OCI-LY7 (cell line): ENCODE measurements at regions not wholly inside any gene's neighbourhood (a gene's known extent, or its start where the extent isn't known, plus 50 kb on each side); places are given as distances from the start of the nearest gene placed in this dataset.

ENCODE experiments used
- EZH2phosphoT487 ChIP-seq: fragments of 200-600 bp; sonication (generic); IDR thresholded peaks from 2 replicates; pipeline ENCODE4 v1.6.1; 2018; ENCODE audit warnings: low read depth, borderline replicate concordance, mild to moderate bottlenecking, mixed run types, antibody characterized with exemption, low read length, moderate library complexity, mixed read lengths
- TF ChIP-seq, protein P1 (sequence below): fragments of 200-600 bp; sonication (generic); conservative IDR thresholded peaks from 2 replicates; pipeline ENCODE4 v1.5.1; 2014; ENCODE audit warnings: mild to moderate bottlenecking, antibody characterized with exemption, low read length, moderate library complexity, mixed read lengths

GRCh38 chr6:76888351-76888750 lies 574.9 kb downstream of the HTR1B start:
- TF ChIP-seq EZH2phosphoT487: no peak
- TF ChIP-seq, protein P1, sequence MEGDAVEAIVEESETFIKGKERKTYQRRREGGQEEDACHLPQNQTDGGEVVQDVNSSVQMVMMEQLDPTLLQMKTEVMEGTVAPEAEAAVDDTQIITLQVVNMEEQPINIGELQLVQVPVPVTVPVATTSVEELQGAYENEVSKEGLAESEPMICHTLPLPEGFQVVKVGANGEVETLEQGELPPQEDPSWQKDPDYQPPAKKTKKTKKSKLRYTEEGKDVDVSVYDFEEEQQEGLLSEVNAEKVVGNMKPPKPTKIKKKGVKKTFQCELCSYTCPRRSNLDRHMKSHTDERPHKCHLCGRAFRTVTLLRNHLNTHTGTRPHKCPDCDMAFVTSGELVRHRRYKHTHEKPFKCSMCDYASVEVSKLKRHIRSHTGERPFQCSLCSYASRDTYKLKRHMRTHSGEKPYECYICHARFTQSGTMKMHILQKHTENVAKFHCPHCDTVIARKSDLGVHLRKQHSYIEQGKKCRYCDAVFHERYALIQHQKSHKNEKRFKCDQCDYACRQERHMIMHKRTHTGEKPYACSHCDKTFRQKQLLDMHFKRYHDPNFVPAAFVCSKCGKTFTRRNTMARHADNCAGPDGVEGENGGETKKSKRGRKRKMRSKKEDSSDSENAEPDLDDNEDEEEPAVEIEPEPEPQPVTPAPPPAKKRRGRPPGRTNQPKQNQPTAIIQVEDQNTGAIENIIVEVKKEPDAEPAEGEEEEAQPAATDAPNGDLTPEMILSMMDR: no peak
